Left lung (tissue), 4 donors: ENCODE measurements at regions not wholly inside any gene's neighbourhood (a gene's known extent, or its start where the extent isn't known, plus 50 kb on each side); places are given as distances from the start of the nearest gene placed in this dataset.

Experiments used
- ATAC-seq: fragments of 200-7000 bp; cut with Tn5 transposase; one replicate; pipeline ENCODE4 v1.9.1; 2020; ENCODE audit warnings: moderate library complexity
- DNase-seq, 4 donors: peaks; one replicate each; pipeline ENCODE4 v3.0.0-alpha.2; 2013 to 2020
- H3K27ac ChIP-seq, 2 donors: fragments of 200-600 bp; sonication (generic) in 1 of 2; one replicate each; pipeline versions ENCODE4 v1.5.0 to v1.8.0; 2020 to 2021
- H3K27me3 ChIP-seq, 2 donors: fragments of 200-600 bp; sonication (generic) in 1 of 2; one replicate each; pipeline versions ENCODE4 v1.5.0 to v1.8.0; 2020 to 2021
- H3K36me3 ChIP-seq, 2 donors: fragments of 200-600 bp; sonication (generic) in 1 of 2; one replicate each; pipeline versions ENCODE4 v1.5.0 to v1.8.0; 2020 to 2021
- H3K4me1 ChIP-seq, 2 donors: fragments of 200-600 bp; one replicate each; pipeline ENCODE4 v1.8.0; 2021
- H3K4me3 ChIP-seq, 2 donors: fragments of 200-600 bp; sonication (generic) in 1 of 2; one replicate each; pipeline versions ENCODE4 v1.5.0 to v1.8.0; 2020 to 2021; ENCODE audit warnings: mild to moderate bottlenecking in 1 of 2
- H3K9me3 ChIP-seq, 2 donors: fragments of 200-600 bp; sonication (generic) in 1 of 2; one replicate each; pipeline versions ENCODE4 v1.5.0 to v1.8.0; 2020 to 2021
- intact Hi-C, 2 donors: fragments of 100-400 bp; cut with DNase I; formaldehyde crosslinking; loops; one replicate each; pipeline versions ENCODE4 v1.11.2 to v1.14.2; 2022
- TF ChIP-seq, protein P1 (sequence below), 2 donors: fragments of 200-600 bp; sonication (generic) in 1 of 2; IDR thresholded peaks; one replicate each; pipeline versions ENCODE4 v1.5.0 to v1.8.0; 2021; ENCODE audit warnings: antibody characterized with exemption in 2 of 2
- donor health status: DM: no; HTN: yes; CAD: no.
- donor health status: DM: no; HTN: no; CAD: no.

DNA sequence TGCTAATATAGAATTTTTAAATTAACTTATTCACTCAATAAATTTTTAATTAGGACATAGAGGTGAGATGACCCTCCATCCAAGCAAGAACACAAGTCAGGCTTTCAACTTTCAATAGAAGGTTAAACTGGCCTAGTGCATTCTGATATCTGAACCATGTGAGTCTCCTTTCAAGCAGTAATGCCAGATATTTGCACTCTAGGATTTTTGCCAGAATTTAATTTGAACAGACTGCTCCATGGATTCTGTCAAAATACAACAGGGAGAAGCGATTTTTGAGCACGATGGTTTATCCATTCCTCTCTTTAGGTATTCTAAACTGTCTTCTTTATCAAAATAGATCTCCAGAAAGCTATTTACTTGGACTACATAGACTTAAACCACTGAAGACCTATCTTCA lies 72.0 kb upstream of the DCLK2 start:
- ATAC-seq (no peak), DNase-seq (peak in 2 of 4 donors; percentile 28 to 31)
- Histone ChIP-seq H3K4me1 (no peaks in the 10 kb centered on the region), H3K4me3 (no peak overlapping the region), H3K9me3 (no peaks in the 10 kb centered on the region), H3K27me3 (peaks cover 0 to 7% of the 10 kb centered on the region in 2 donors), H3K27ac (no peak overlapping the region), H3K36me3 (no peaks in the 10 kb centered on the region)
- TF ChIP-seq, protein P1, sequence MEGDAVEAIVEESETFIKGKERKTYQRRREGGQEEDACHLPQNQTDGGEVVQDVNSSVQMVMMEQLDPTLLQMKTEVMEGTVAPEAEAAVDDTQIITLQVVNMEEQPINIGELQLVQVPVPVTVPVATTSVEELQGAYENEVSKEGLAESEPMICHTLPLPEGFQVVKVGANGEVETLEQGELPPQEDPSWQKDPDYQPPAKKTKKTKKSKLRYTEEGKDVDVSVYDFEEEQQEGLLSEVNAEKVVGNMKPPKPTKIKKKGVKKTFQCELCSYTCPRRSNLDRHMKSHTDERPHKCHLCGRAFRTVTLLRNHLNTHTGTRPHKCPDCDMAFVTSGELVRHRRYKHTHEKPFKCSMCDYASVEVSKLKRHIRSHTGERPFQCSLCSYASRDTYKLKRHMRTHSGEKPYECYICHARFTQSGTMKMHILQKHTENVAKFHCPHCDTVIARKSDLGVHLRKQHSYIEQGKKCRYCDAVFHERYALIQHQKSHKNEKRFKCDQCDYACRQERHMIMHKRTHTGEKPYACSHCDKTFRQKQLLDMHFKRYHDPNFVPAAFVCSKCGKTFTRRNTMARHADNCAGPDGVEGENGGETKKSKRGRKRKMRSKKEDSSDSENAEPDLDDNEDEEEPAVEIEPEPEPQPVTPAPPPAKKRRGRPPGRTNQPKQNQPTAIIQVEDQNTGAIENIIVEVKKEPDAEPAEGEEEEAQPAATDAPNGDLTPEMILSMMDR (IDR thresholded peaks at IDR 0.05): no peak
- intact Hi-C loops: loop anchor here in 1 of 2 donors (10.0 kb wide), 3 partner anchors 209 to 859 kb away; no protein-coding TSS in a partner anchor

DNA sequence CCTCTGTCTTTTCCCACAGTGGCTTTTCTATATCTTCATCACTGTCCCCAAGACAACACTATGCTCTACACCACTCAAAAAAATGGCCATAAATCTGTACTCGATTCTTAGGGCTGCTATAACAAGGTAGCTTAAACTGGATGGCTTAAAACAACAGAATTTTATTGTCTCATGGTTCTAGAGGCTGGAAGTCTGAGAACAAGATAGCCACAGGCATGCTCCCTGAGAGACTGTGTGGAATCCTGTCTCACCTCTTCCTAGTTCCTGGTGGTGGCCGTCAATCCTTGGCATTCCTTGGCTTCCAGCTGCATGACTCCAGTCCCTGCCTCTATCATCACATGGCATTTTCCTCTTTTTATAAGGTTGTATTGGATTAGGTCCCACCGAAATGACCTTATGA lies 70.7 kb upstream of the DCLK2 start:
- intact Hi-C loops: loop anchor here in 1 of 2 donors (10.0 kb wide), 3 partner anchors 207 to 857 kb away; no protein-coding TSS in a partner anchor
- peaks cover 0 to 7% of the 10 kb centered on the region in 2 donors for H3K27me3 ChIP-seq
- H3K27ac ChIP-seq: no peak overlapping the region
- no peak overlapping the region for H3K4me3 ChIP-seq
- ATAC-seq (no peak), DNase-seq (no peak)
- no peaks in the 10 kb centered on the region for H3K9me3 ChIP-seq
- H3K4me1 ChIP-seq: no peaks in the 10 kb centered on the region
- no peaks in the 10 kb centered on the region for H3K36me3 ChIP-seq
- TF ChIP-seq, protein P1 (IDR thresholded peaks at IDR 0.05): no peak

DNA sequence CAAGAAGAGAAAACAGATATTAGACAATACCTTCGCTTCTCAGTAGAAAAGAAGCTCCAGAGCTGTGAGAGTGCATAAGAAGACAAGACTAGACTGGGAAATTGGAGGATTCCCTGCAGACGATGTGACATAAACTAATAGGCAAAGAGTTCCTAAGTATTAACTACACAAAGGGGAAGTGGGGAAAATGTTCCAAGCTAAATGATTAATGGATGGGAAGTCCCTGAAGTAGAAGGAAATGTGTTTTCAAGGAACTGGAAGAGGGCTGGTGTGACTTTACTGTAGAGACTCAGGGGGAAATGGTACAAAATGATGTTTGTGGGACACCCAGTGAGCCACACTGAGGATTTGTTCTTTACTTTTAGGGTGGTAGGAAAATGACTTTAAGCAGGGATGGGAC lies 69.7 kb upstream of the DCLK2 start:
- TF ChIP-seq, protein P1 (IDR thresholded peaks at IDR 0.05): no peak
- no peak for ATAC-seq

DNA sequence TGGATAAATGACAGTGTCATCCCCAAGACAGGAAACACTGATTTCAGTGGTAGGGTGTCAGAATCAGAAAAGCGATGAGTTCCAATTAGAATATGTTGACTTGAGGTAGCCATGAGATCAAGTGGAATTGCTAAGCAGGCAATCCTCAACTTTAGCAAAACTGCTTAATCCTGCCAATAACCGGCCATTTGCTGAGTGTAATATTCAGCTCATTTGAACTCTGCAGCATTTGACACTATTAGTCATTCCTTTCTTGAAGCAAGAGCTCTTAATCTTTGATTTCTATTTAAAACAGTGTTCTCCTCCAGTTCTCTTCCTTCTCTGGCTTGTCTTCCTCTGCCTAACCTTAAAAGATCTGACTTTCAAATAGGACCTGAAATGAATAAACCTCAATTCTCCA lies 68.7 kb upstream of the DCLK2 start:
- TF ChIP-seq, protein P1 (IDR thresholded peaks at IDR 0.05): no peak
- intact Hi-C loops: loop anchor here in 1 of 2 donors (10.0 kb wide), 3 partner anchors 205 to 855 kb away; no protein-coding TSS in a partner anchor
- Histone ChIP-seq H3K9me3 (no peaks in the 10 kb centered on the region), H3K27ac (no peak overlapping the region), H3K4me1 (no peaks in the 10 kb centered on the region), H3K4me3 (no peak overlapping the region), H3K36me3 (no peaks in the 10 kb centered on the region), H3K27me3 (peaks cover 0 to 7% of the 10 kb centered on the region in 2 donors)
- no peak for DNase-seq
- ATAC-seq: no peak

More for the DNA sequence above, 69.7 kb upstream of the DCLK2 start:
- Histone ChIP-seq H3K27ac (no peak overlapping the region), H3K36me3 (no peaks in the 10 kb centered on the region), H3K4me1 (no peaks in the 10 kb centered on the region), H3K27me3 (peaks cover 0 to 7% of the 10 kb centered on the region in 2 donors), H3K9me3 (no peaks in the 10 kb centered on the region), H3K4me3 (no peak overlapping the region)
- intact Hi-C loops: loop anchor here in 1 of 2 donors (10.0 kb wide), 3 partner anchors 206 to 856 kb away; no protein-coding TSS in a partner anchor
- DNase-seq: no peak

DNA sequence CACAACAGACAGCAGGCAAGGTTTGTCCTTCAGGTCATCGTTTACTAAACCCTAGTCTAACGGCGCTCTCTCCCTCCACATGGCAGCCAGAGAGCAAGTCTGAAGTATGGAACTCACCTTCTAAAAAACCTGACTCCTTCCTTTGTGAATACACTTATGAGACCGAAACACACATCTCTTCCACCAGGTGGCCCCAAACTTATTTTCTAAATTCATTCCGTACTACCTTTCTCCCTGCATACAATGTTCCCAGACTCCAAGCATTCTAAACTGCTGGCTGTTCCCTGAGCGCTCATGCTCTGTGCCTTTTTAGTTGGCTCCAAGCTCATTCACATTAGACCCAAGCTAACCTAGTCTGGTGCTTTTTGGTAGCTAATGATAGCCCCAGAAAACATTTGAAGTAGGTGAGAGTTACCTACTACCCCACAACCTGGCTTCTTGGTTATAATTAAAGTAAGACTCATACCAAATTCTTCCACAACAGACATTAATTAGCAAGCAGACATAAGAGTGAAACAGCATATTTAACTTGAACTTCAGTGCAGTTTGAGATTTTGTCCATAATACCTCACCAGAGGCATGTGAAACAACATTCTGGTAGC lies 67.6 kb upstream of the DCLK2 start:
- intact Hi-C loops: no loop called here
- peaks cover 0 to 7% of the 10 kb centered on the region in 2 donors for H3K27me3 ChIP-seq
- ATAC-seq: peak; percentile 90
- no peaks in the 10 kb centered on the region for H3K36me3 ChIP-seq
- DNase-seq: peak in 1 of 4 donors; percentile 62
- H3K4me1 ChIP-seq: no peaks in the 10 kb centered on the region
- no peak overlapping the region for H3K27ac ChIP-seq
- no peak overlapping the region for H3K4me3 ChIP-seq
- no peaks in the 10 kb centered on the region for H3K9me3 ChIP-seq
- TF ChIP-seq, protein P1 (IDR thresholded peaks at IDR 0.05): peak; percentile 39 to 41
